GM18499 (cell line): ENCODE measurements at regions not wholly inside any gene's neighbourhood (a gene's known extent, or its start where the extent isn't known, plus 50 kb on each side); places are given as distances from the start of the nearest gene placed in this dataset.

ENCODE experiments used
- ATAC-seq: cut with Tn5 transposase; IDR thresholded peaks from one replicate; pipeline ENCODE4 v1.9.1; 2021; ENCODE audit warnings: moderate number of reproducible peaks; ENCODE audit not compliant: insufficient read depth, unreplicated experiment

- ATAC-seq = no peak
Measured at GRCh38 chr2:167900435-167901114, 346.8 kb downstream of the STK39 start.

- ATAC-seq = no peak
Measured at GRCh38 chr2:167898340-167898739, 349.1 kb downstream of the STK39 start.

GRCh38 chr2:167891841-167892240 lies 355.6 kb downstream of the STK39 start:
- no peak for ATAC-seq

- ATAC-seq = no peak
Measured at GRCh38 chr2:167890739-167891138, 356.7 kb downstream of the STK39 start.

- no peak for ATAC-seq
Measured at GRCh38 chr2:167880415-167880814, 367.0 kb downstream of the STK39 start.

- ATAC-seq = no peak
Measured at GRCh38 chr2:167875529-167875928, 371.9 kb downstream of the STK39 start.

- ATAC-seq = no peak
Measured at GRCh38 chr2:167874812-167875211, 372.6 kb downstream of the STK39 start.

- ATAC-seq = no peak
Measured at GRCh38 chr2:167871286-167871685, 376.1 kb downstream of the STK39 start.

- ATAC-seq = no peak
Measured at GRCh38 chr2:167869200-167869599, 378.2 kb downstream of the STK39 start.

GRCh38 chr2:167863377-167863776 lies 384.0 kb downstream of the STK39 start:
- ATAC-seq = no peak

- ATAC-seq = peak; percentile 75
Measured at GRCh38 chr2:167862782-167863181, 384.6 kb downstream of the STK39 start.

GRCh38 chr2:167862296-167862695 lies 385.1 kb downstream of the STK39 start:
- no peak for ATAC-seq

- ATAC-seq = no peak
Measured at GRCh38 chr2:167861574-167862193, 385.7 kb downstream of the STK39 start.

- ATAC-seq = no peak
Measured at GRCh38 chr2:167860082-167860481, 387.3 kb downstream of the STK39 start.

GRCh38 chr2:167859676-167860075 lies 387.7 kb downstream of the STK39 start:
- no peak for ATAC-seq

GRCh38 chr2:167858086-167858485 lies 389.3 kb downstream of the STK39 start:
- no peak for ATAC-seq

GRCh38 chr2:167857416-167857815 lies 390.0 kb downstream of the STK39 start:
- no peak for ATAC-seq

- no peak for ATAC-seq
Measured at GRCh38 chr2:167856190-167856589, 391.2 kb downstream of the STK39 start.

GRCh38 chr2:167855211-167855610 lies 392.2 kb downstream of the STK39 start:
- ATAC-seq = no peak

GRCh38 chr2:167853717-167854116 lies 393.7 kb downstream of the STK39 start:
- no peak for ATAC-seq

GRCh38 chr2:167851876-167852275 lies 395.5 kb downstream of the STK39 start:
- ATAC-seq = no peak

- no peak for ATAC-seq
Measured at GRCh38 chr2:167851323-167851860, 396.0 kb downstream of the STK39 start.
